Heart right ventricle (tissue), 16 donors: ENCODE measurements at regions not wholly inside any gene's neighbourhood (a gene's known extent, or its start where the extent isn't known, plus 50 kb on each side); places are given as distances from the start of the nearest gene placed in this dataset.

Experiments
- ATAC-seq, 8 donors: fragments of 200-7000 bp; cut with Tn5 transposase; one replicate each; pipeline ENCODE4 v1.9.1; 2020; ENCODE audit warnings: mild to moderate bottlenecking in 8 of 8, moderate library complexity in 8 of 8, moderate number of reproducible peaks in 1 of 8
- DNase-seq, 2 donors: peaks; one replicate each; pipeline ENCODE4 v3.0.0-alpha.2; 2020
- H3K27ac ChIP-seq, 10 donors: fragments of 200-600 bp; sonication (generic) in 2 of 10; one replicate each; pipeline versions ENCODE4 v1.5.0 to v1.8.0; 2020 to 2022; ENCODE audit warnings: mild to moderate bottlenecking in 3 of 10
- H3K27me3 ChIP-seq, 7 donors: fragments of 200-600 bp; one replicate each; pipeline ENCODE4 v1.8.0; 2021 to 2022; ENCODE audit warnings: mild to moderate bottlenecking in 2 of 7
- H3K36me3 ChIP-seq, 9 donors: fragments of 200-600 bp; sonication (generic) in 1 of 9; one replicate each; pipeline versions ENCODE4 v1.5.0 to v1.8.0; 2020 to 2022; ENCODE audit warnings: mild to moderate bottlenecking in 2 of 9
- H3K4me1 ChIP-seq, 9 donors: fragments of 200-600 bp; sonication (generic) in 1 of 9; one replicate each; pipeline versions ENCODE4 v1.5.0 to v1.8.0; 2020 to 2022; ENCODE audit warnings: mild to moderate bottlenecking in 4 of 9
- H3K4me3 ChIP-seq, 10 donors: fragments of 200-600 bp; sonication (generic) in 2 of 10; one replicate each; pipeline versions ENCODE4 v1.5.0 to v1.8.0; 2020 to 2022; ENCODE audit warnings: mild to moderate bottlenecking in 7 of 10, moderate library complexity in 2 of 10
- H3K9me3 ChIP-seq, 11 donors: fragments of 200-600 bp in 10 of 11; sonication (generic) in 2 of 11; one replicate each; pipeline versions ENCODE4 v1.5.0 to v1.8.0; 2013 to 2022; ENCODE audit warnings: mild to moderate bottlenecking in 2 of 11, control low read depth in 1 of 11, moderate library complexity in 1 of 11
- CTCF ChIP-seq, 9 donors: fragments of 200-600 bp; sonication (generic) in 2 of 9; IDR thresholded peaks; one replicate each; pipeline versions ENCODE4 v1.5.0 to v1.8.0; 2021 to 2022; ENCODE audit warnings: antibody characterized with exemption in 9 of 9, mild to moderate bottlenecking in 5 of 9, moderate library complexity in 1 of 9
- WGBS, 2 donors: extraction: QIAGEN DNeasy Blood & Tissue Kit; methylation state at CpG; one replicate each; pipeline ENCODE4 v1.1.7; 2013; ENCODE audit warnings: inconsistent platforms in 1 of 2; 5-methylcytosine and 5-hydroxymethylcytosine counted together
- intact Hi-C, 10 donors: fragments of 100-400 bp; cut with DNase I; formaldehyde crosslinking; loops; one replicate each; pipeline versions ENCODE4 v1.11.1 to v1.14.2; 2022
- donor health status: Arrhythmogenic right ventricular cardiomyopathy.
- donor health status: ischemic (EF 13 %, LVEDD 7.1; RV severe dilation, severe dysfunction).
- donor health status: healthy with polysubstance abuse.
- donor health status: DM: no; HTN: yes; CAD: no.
- donor health status: DM: no; HTN: no; CAD: no.
- donor health status: ischemic (EF 25% LVEDD 6.9; RV normal size, moderate dysfunction).
- donor health status: ischemic (EF 25% LVEDD 5.7; RV mildly dilated, moderate dysfunction).
- donor health status: healthy.
- donor health status: DM: yes; HTN: yes; CAD: no.
- donor health status: Ischemic cardiomyopathy.
- donor health status: ischemic (EF 35%, LVEDD 5.7; RV mildly dilated, moderate dysfunction).
- donor health status: nonischemic (EF 11% LVEDD 7.7; RV severe dilation, severe dysfunction).
- donor health status: DM: yes; HTN: yes; CAD: no.
- donor health status: PGD.
- donor health status: ischemic (EF 29% LVEDD 5.4; RV normal size, mild dysfunction).
- donor health status: nonischemic (EF 23%, LVEDD 6.1; RV moderate dilation, normal function).

GRCh38 chr7:17640730-17641377 lies 299.4 kb downstream of the SNX13 start:
- H3K4me3 ChIP-seq = no peak overlapping the region

GRCh38 chr7:17645500-17645899 lies 294.8 kb downstream of the SNX13 start:
- 92 to 96% methylated on average over 1 of the region's 1 CpG for WGBS, 2 donors
- Histone ChIP-seq H3K4me1 (peaks cover 0 to 5% (median 0%) of the 10 kb centered on the region in 9 donors), H3K4me3 (no peak overlapping the region), H3K27me3 (no peaks in the 10 kb centered on the region), H3K9me3 (peaks cover 0 to 5% (median 0%) of the 10 kb centered on the region in 11 donors), H3K27ac (no peak overlapping the region), H3K36me3 (no peaks in the 10 kb centered on the region)
- no peak for DNase-seq
- intact Hi-C loops = loop anchor here in 6 of 10 donors (5.0 to 10.0 kb wide), 6 partner anchors 341 to 721 kb away; partner anchors contain the start of gene AHR (in 1 of the 6)
- ATAC-seq = no peak
- TF ChIP-seq CTCF (IDR thresholded peaks at IDR 0.05) = no peak

More at GRCh38 chr7:17640730-17641377, 299.4 kb downstream of the SNX13 start:
- intact Hi-C loops = loop anchor here in 8 of 10 donors (5.0 to 10.0 kb wide), 7 partner anchors 336 to 716 kb away; partner anchors contain the start of gene AHR (in 1 of the 8)
- Histone ChIP-seq H3K27ac (no peak overlapping the region), H3K4me1 (peaks cover 0 to 5% (median 0%) of the 10 kb centered on the region in 9 donors), H3K27me3 (no peaks in the 10 kb centered on the region), H3K36me3 (no peaks in the 10 kb centered on the region), H3K9me3 (peaks cover 0 to 5% (median 0%) of the 10 kb centered on the region in 11 donors)
- DNase-seq (peak in 1 of 2 donors; percentile 41), ATAC-seq (no peak)
- whole genome bisulfite sequencing, 2 donors = 63 to 67% methylated on average over 4 of the region's 4 CpGs
- TF ChIP-seq CTCF (IDR thresholded peaks at IDR 0.05) = peak; percentile 48 to 75 (median 65)

GRCh38 chr7:17646253-17646956 lies 293.9 kb downstream of the SNX13 start:
- H3K27ac ChIP-seq = no peak overlapping the region
- 58% methylated on average over 3 of the region's 3 CpGs for WGBS, 2 donors
- no peaks in the 10 kb centered on the region for H3K27me3 ChIP-seq
- no peak overlapping the region for H3K4me3 ChIP-seq
- ATAC-seq = peak in 2 of 8 donors; percentile 9 to 58
- H3K4me1 ChIP-seq = peaks cover 0 to 9% (median 0%) of the 10 kb centered on the region in 9 donors
- H3K9me3 ChIP-seq = peaks cover 0 to 5% (median 0%) of the 10 kb centered on the region in 11 donors
- H3K36me3 ChIP-seq = no peaks in the 10 kb centered on the region
- peak in 8 of 9 donors; percentile 7 to 62 (median 44) for TF ChIP-seq CTCF (IDR thresholded peaks at IDR 0.05)
- no peak for DNase-seq
- intact Hi-C loops = loop anchor here in 6 of 10 donors (2.0 to 10.0 kb wide), 7 partner anchors 342 to 722 kb away; partner anchors contain the start of gene AHR (in 1 of the 6)

GRCh38 chr7:17651341-17651740 lies 289.0 kb downstream of the SNX13 start:
- H3K4me1 ChIP-seq = peaks cover 0 to 16% (median 4%) of the 10 kb centered on the region in 9 donors
- H3K4me3 ChIP-seq = no peak overlapping the region
- no peak for TF ChIP-seq CTCF (IDR thresholded peaks at IDR 0.05)
- H3K27me3 ChIP-seq = no peaks in the 10 kb centered on the region
- no peak for DNase-seq
- H3K27ac ChIP-seq = peak overlapping the region in 5 of 10 donors; percentile 16 to 41 (median 27)
- no peaks in the 10 kb centered on the region for H3K36me3 ChIP-seq
- intact Hi-C loops = no loop called here
- ATAC-seq = no peak
- no peaks in the 10 kb centered on the region for H3K9me3 ChIP-seq
- 84 to 87% methylated on average over 2 of the region's 2 CpGs for WGBS, 2 donors
